ENCODE measurements at regions not wholly inside any gene's neighbourhood (a gene's known extent, or its start where the extent isn't known, plus 50 kb on each side); places are given as distances from the start of the nearest gene placed in this dataset.

- CTCF ChIA-PET = no interaction called here
- peaks cover 10% of the 10 kb centered on the region for H3K4me1 Mint-ChIP-seq
- no peak overlapping the region for H3K4me3 Mint-ChIP-seq
Measured at GRCh38 chr5:67319935-67320725, 123.5 kb upstream of the CD180 start.

GRCh38 chr5:67318746-67319145 is 122.1 kb upstream of the CD180 start:
- Mint-ChIP-seq H3K27ac (no peak overlapping the region), H3K9me3 (peaks cover 6% of the 10 kb centered on the region), H3K27me3 (no peaks in the 10 kb centered on the region), H3K36me3 (ENCODE audit: low read depth) (no peaks in the 10 kb centered on the region), H3K4me1 (peaks cover 10% of the 10 kb centered on the region), H3K4me3 (no peak overlapping the region)
- DNase-seq = no peak
- CTCF ChIA-PET = no interaction called here
- POLR2A ChIA-PET = no interaction called here
- intact Hi-C loops (cut with micrococcal nuclease) = no loop called here
- TF ChIP-seq CTCF (IDR thresholded peaks at IDR 0.05) = no peak
- ATAC-seq (ENCODE audit: low read depth) = no peak

More at GRCh38 chr5:67319935-67320725, 123.5 kb upstream of the CD180 start:
- ATAC-seq (ENCODE audit: low read depth) (no peak), DNase-seq (no peak)
- no peak overlapping the region for H3K27ac Mint-ChIP-seq
- no peak for TF ChIP-seq CTCF (IDR thresholded peaks at IDR 0.05)
- no peaks in the 10 kb centered on the region for H3K36me3 Mint-ChIP-seq (ENCODE audit: low read depth)
- H3K27me3 Mint-ChIP-seq = no peaks in the 10 kb centered on the region
- POLR2A ChIA-PET = no interaction called here
- intact Hi-C loops (cut with micrococcal nuclease) = no loop called here
- peaks cover 4% of the 10 kb centered on the region for H3K9me3 Mint-ChIP-seq

- Mint-ChIP-seq H3K4me3 (no peak overlapping the region), H3K4me1 (peaks cover 10% of the 10 kb centered on the region), H3K36me3 (ENCODE audit: low read depth) (no peaks in the 10 kb centered on the region), H3K27ac (no peak overlapping the region), H3K9me3 (peaks cover 9% of the 10 kb centered on the region), H3K27me3 (no peaks in the 10 kb centered on the region)
- TF ChIP-seq CTCF (IDR thresholded peaks at IDR 0.05) = no peak
- POLR2A ChIA-PET = no interaction called here
- DNase-seq (no peak), ATAC-seq (ENCODE audit: low read depth) (no peak)
- intact Hi-C loops (cut with micrococcal nuclease) = no loop called here
- CTCF ChIA-PET = no interaction called here
Measured at GRCh38 chr5:67317603-67318002, 121.0 kb upstream of the CD180 start.

GRCh38 chr5:67316695-67317094 is 120.1 kb upstream of the CD180 start:
- H3K9me3 Mint-ChIP-seq = peaks cover 9% of the 10 kb centered on the region

More at GRCh38 chr5:67316695-67317094, 120.1 kb upstream of the CD180 start:
- no peak overlapping the region for H3K4me3 Mint-ChIP-seq
- H3K27ac Mint-ChIP-seq = no peak overlapping the region
- DNase-seq = no peak
- no peaks in the 10 kb centered on the region for H3K36me3 Mint-ChIP-seq (ENCODE audit: low read depth)
- no peaks in the 10 kb centered on the region for H3K27me3 Mint-ChIP-seq
- no peak for ATAC-seq (ENCODE audit: low read depth)
- TF ChIP-seq CTCF (IDR thresholded peaks at IDR 0.05) = no peak
- H3K4me1 Mint-ChIP-seq = peaks cover 10% of the 10 kb centered on the region
- POLR2A ChIA-PET = interaction anchor here (0.6 kb wide), 1 partner anchor 1338 kb away, joined by 6 read pairs; no protein-coding TSS in a partner anchor
- CTCF ChIA-PET = no interaction called here
- intact Hi-C loops (cut with micrococcal nuclease) = no loop called here

All from activated B cell treated with CpG ODN at 0.5 μM for 24 hours (primary cell).